ENCODE measurements at regions not wholly inside any gene's neighbourhood (a gene's known extent, or its start where the extent isn't known, plus 50 kb on each side); places are given as distances from the start of the nearest gene placed in this dataset.

DNA sequence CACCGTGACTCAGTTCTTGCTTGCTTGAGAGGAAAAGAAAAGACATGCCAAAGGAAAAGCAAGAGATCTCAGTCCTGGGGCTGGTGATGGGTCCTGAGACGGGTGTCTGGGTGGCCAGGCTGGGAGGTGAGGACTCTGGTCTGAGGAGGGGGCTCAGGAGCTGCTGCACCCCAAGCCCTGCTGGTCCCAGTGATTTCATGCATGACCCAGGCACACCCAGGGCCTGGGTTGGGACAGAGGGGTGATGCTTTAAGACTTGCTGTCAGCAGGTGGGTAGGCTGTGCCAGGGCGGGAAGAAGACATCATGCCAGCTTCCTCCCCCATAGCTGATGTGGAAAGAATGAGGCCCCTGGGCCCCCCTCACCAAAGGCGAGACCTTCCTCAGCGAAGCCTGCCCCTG lies 65.1 kb upstream of the PMEPA1 start:
- TF ChIP-seq, protein P1, sequence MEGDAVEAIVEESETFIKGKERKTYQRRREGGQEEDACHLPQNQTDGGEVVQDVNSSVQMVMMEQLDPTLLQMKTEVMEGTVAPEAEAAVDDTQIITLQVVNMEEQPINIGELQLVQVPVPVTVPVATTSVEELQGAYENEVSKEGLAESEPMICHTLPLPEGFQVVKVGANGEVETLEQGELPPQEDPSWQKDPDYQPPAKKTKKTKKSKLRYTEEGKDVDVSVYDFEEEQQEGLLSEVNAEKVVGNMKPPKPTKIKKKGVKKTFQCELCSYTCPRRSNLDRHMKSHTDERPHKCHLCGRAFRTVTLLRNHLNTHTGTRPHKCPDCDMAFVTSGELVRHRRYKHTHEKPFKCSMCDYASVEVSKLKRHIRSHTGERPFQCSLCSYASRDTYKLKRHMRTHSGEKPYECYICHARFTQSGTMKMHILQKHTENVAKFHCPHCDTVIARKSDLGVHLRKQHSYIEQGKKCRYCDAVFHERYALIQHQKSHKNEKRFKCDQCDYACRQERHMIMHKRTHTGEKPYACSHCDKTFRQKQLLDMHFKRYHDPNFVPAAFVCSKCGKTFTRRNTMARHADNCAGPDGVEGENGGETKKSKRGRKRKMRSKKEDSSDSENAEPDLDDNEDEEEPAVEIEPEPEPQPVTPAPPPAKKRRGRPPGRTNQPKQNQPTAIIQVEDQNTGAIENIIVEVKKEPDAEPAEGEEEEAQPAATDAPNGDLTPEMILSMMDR (IDR thresholded peaks at IDR 0.05; ENCODE audit: insufficient read depth, low read length) = no peak
- TF ChIP-seq POLR2AphosphoS5 (IDR thresholded peaks at IDR 0.05; ENCODE audit: low read depth) (no peak), GABPA (IDR thresholded peaks at IDR 0.05; ENCODE audit: low read depth) (no peak), SPI1 (IDR thresholded peaks at IDR 0.05; ENCODE audit: borderline replicate concordance, low read depth) (no peak)
- TF ChIP-seq, protein P2, sequence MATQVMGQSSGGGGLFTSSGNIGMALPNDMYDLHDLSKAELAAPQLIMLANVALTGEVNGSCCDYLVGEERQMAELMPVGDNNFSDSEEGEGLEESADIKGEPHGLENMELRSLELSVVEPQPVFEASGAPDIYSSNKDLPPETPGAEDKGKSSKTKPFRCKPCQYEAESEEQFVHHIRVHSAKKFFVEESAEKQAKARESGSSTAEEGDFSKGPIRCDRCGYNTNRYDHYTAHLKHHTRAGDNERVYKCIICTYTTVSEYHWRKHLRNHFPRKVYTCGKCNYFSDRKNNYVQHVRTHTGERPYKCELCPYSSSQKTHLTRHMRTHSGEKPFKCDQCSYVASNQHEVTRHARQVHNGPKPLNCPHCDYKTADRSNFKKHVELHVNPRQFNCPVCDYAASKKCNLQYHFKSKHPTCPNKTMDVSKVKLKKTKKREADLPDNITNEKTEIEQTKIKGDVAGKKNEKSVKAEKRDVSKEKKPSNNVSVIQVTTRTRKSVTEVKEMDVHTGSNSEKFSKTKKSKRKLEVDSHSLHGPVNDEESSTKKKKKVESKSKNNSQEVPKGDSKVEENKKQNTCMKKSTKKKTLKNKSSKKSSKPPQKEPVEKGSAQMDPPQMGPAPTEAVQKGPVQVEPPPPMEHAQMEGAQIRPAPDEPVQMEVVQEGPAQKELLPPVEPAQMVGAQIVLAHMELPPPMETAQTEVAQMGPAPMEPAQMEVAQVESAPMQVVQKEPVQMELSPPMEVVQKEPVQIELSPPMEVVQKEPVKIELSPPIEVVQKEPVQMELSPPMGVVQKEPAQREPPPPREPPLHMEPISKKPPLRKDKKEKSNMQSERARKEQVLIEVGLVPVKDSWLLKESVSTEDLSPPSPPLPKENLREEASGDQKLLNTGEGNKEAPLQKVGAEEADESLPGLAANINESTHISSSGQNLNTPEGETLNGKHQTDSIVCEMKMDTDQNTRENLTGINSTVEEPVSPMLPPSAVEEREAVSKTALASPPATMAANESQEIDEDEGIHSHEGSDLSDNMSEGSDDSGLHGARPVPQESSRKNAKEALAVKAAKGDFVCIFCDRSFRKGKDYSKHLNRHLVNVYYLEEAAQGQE (IDR thresholded peaks at IDR 0.05; ENCODE audit: insufficient replicate concordance, low read depth) = no peak
